ENCODE measurements at regions not wholly inside any gene's neighbourhood (a gene's known extent, or its start where the extent isn't known, plus 50 kb on each side); places are given as distances from the start of the nearest gene placed in this dataset.

- no peaks in the 10 kb centered on the region for H4K20me1 ChIP-seq (ENCODE audit: control insufficient read depth, insufficient read depth, insufficient read length)
- no peak overlapping the region for H2AK5ac ChIP-seq (ENCODE audit: insufficient read length, low read length)
- no peak overlapping the region for H2BK15ac ChIP-seq (ENCODE audit: low read depth, low read length)
- H3K18ac ChIP-seq (ENCODE audit: insufficient read length, low read depth, low read length): no peak overlapping the region
- no peak overlapping the region for H3K14ac ChIP-seq (ENCODE audit: insufficient read depth, low read length)
- peak; percentile 68 for TF ChIP-seq CTCF (conservative IDR thresholded peaks at IDR 0.05)
- no peaks in the 10 kb centered on the region for H3K79me2 ChIP-seq (ENCODE audit: insufficient read depth, low read length)
- H4K8ac ChIP-seq (replicated peaks; ENCODE audit: insufficient read length, low read depth, low read length): no peak overlapping the region
- Mint-ChIP-seq H3K9me3 (no peaks in the 10 kb centered on the region), H3K36me3 (ENCODE audit: insufficient read depth in 1 of 3, low read depth in 3 of 3) (no peaks in the 10 kb centered on the region), H3K27me3 (ENCODE audit: low read depth) (no peaks in the 10 kb centered on the region), H3K4me1 (peaks cover 12% of the 10 kb centered on the region in 2 experiments), H3K27ac (no peak overlapping the region), H3K4me3 (no peak overlapping the region)
- DNase-seq: peak; percentile 68
- H4K5ac ChIP-seq (ENCODE audit: insufficient read length, low read depth, low read length): no peak overlapping the region
- H3K4me2 ChIP-seq (ENCODE audit: insufficient read depth, insufficient read length, low read length): no peak overlapping the region
- H2BK5ac ChIP-seq (ENCODE audit: insufficient read length, low read length): no peak overlapping the region
- peaks cover 4% of the 10 kb centered on the region; the same call in 1 of the 2 replicates for H3K4me1 ChIP-seq (ENCODE audit: insufficient read depth, low read length)
- H3K56ac ChIP-seq (ENCODE audit: insufficient read length, low read depth, low read length): no peak overlapping the region
- no peak overlapping the region for H2AFZ ChIP-seq (ENCODE audit: low read length)
- no peak overlapping the region for H2BK20ac ChIP-seq (ENCODE audit: low read depth, low read length, poor library complexity, severe bottlenecking)
- H2BK120ac ChIP-seq (ENCODE audit: low read depth, low read length, poor library complexity, severe bottlenecking): no peak overlapping the region
- no peaks in the 10 kb centered on the region for H3K27me3 ChIP-seq (ENCODE audit: insufficient read depth, low read length)
- no peak overlapping the region for H3T11ph ChIP-seq (ENCODE audit: low read length)
- H4K91ac ChIP-seq (ENCODE audit: insufficient read length, low read depth, low read length): no peak overlapping the region
- no CpG with 5 or more reads among the region's 5 CpGs for WGBS (ENCODE audit: extremely low coverage, insufficient read length, low lambda C conversion rate)
- H3K79me1 ChIP-seq (ENCODE audit: insufficient read depth, low read depth, low read length, poor library complexity, severe bottlenecking): no peaks in the 10 kb centered on the region
- no peak overlapping the region for H3K9ac ChIP-seq (ENCODE audit: extremely low read depth, insufficient read length, low read length)
- no peaks in the 10 kb centered on the region for H3K9me3 ChIP-seq (ENCODE audit: control insufficient read depth, low read depth, low read length)
- H3K23ac ChIP-seq (ENCODE audit: insufficient read length, low read depth, low read length): no peak overlapping the region
- no peak overlapping the region for H2BK12ac ChIP-seq (ENCODE audit: insufficient read length, low read depth, low read length)
- H3K23me2 ChIP-seq (ENCODE audit: insufficient read length, low read depth, low read length, poor library complexity, severe bottlenecking): no peaks in the 10 kb centered on the region
- H3K27ac ChIP-seq (ENCODE audit: insufficient read length, low read depth, low read length): no peak overlapping the region
- no peak overlapping the region for H3K4ac ChIP-seq (ENCODE audit: low read depth, low read length)
Measured at GRCh38 chr7:15007507-15007906, 105.0 kb upstream of the DGKB start.

Measured in H9 (cell line).